DND-41 (cell line): ENCODE measurements at regions not wholly inside any gene's neighbourhood (a gene's known extent, or its start where the extent isn't known, plus 50 kb on each side); places are given as distances from the start of the nearest gene placed in this dataset.

Experiments used
- EZH2 ChIP-seq: IDR thresholded peaks from 3 replicates; pipeline ENCODE4 v1.6.1; 2012; ENCODE audit warnings: borderline replicate concordance, low read depth, mild to moderate bottlenecking, moderate library complexity, low read length, inconsistent platforms; ENCODE audit not compliant: severe bottlenecking
- TF ChIP-seq, protein P1 (sequence below): IDR thresholded peaks from 2 replicates; pipeline ENCODE4 v1.5.1; 2012; ENCODE audit warnings: borderline replicate concordance, low read length, moderate library complexity, mild to moderate bottlenecking; ENCODE audit not compliant: poor library complexity, severe bottlenecking; ENCODE audit errors: extremely low read depth

DNA sequence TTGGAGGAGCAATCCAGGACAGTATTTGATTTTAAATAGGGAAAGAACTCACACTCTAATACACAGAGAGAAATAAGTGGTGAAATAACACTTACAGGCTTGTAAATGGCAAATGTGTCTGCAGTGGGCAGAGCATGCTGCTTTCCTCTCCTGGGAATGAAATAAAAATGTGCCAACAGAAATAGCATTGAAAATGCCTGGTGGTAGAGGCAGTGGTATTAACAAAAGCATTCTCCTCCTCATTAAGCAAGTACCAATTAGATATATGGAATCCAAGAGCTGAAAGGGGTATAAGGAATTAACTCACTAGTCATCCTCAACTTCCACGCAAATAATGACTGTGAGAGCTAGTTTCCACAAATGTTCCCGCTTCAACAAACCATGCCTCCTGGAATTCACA is 364.1 kb upstream of the KCNMB2 start:
- TF ChIP-seq, protein P1, sequence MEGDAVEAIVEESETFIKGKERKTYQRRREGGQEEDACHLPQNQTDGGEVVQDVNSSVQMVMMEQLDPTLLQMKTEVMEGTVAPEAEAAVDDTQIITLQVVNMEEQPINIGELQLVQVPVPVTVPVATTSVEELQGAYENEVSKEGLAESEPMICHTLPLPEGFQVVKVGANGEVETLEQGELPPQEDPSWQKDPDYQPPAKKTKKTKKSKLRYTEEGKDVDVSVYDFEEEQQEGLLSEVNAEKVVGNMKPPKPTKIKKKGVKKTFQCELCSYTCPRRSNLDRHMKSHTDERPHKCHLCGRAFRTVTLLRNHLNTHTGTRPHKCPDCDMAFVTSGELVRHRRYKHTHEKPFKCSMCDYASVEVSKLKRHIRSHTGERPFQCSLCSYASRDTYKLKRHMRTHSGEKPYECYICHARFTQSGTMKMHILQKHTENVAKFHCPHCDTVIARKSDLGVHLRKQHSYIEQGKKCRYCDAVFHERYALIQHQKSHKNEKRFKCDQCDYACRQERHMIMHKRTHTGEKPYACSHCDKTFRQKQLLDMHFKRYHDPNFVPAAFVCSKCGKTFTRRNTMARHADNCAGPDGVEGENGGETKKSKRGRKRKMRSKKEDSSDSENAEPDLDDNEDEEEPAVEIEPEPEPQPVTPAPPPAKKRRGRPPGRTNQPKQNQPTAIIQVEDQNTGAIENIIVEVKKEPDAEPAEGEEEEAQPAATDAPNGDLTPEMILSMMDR: no peak
- no peak for TF ChIP-seq EZH2
